Colonic mucosa (tissue), 4 donors: ENCODE measurements at regions not wholly inside any gene's neighbourhood (a gene's known extent, or its start where the extent isn't known, plus 50 kb on each side); places are given as distances from the start of the nearest gene placed in this dataset.

Experiments
- DNase-seq: peaks from one replicate; pipeline ENCODE4 v3.0.0-alpha.2; 2020
- H3K27ac ChIP-seq: fragments of 200-600 bp; one replicate; pipeline ENCODE4 v1.8.0; 2021
- H3K27me3 ChIP-seq: fragments of 200-600 bp; one replicate; pipeline ENCODE4 v1.8.0; 2021
- H3K36me3 ChIP-seq: fragments of 200-600 bp; one replicate; pipeline ENCODE4 v1.8.0; 2021
- H3K4me1 ChIP-seq: fragments of 200-600 bp; one replicate; pipeline ENCODE4 v1.8.0; 2021; ENCODE audit warnings: mild to moderate bottlenecking
- H3K4me3 ChIP-seq: fragments of 200-600 bp; one replicate; pipeline ENCODE4 v1.8.0; 2021
- H3K9ac ChIP-seq, 2 donors: one replicate each; pipeline ENCODE4 v1.7.0; 2013; ENCODE audit warnings: control low read depth in 2 of 2, low read depth in 2 of 2, low read length in 2 of 2
- H3K9me3 ChIP-seq: fragments of 200-600 bp; one replicate; pipeline ENCODE4 v1.8.0; 2021
- intact Hi-C: fragments of 100-400 bp; cut with DNase I; formaldehyde crosslinking; loops from one replicate; pipeline ENCODE4 v1.14.1; 2022
- TF ChIP-seq, protein P1 (sequence below): fragments of 200-600 bp; IDR thresholded peaks from one replicate; pipeline ENCODE4 v1.8.0; 2022; ENCODE audit warnings: antibody characterized with exemption, mild to moderate bottlenecking
- donor health status: healthy.
- donor health status: DM: no; HTN: no; CAD: no.
- donor health status: DM: no; HTN: no; CAD: no.

DNA sequence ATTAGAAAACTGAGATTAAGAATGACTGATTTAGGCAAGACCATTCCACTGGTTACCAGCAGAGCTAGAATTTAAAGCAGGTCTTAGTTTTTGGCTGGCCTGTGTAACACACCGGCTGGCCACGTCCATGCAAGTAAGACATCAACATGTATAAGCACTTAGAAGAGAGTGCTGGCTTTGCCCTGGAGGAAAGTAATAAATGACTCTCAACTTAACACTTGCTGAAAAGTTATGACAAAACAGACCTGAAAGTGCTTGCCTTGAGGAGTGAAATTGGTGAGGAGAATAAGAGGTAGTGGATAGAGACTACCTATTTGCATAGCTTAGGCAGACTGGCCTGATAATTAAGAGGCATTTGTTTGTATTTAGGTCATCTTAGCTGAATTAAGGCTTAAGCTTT lies 165.7 kb upstream of the KCNJ3 start:
- TF ChIP-seq, protein P1, sequence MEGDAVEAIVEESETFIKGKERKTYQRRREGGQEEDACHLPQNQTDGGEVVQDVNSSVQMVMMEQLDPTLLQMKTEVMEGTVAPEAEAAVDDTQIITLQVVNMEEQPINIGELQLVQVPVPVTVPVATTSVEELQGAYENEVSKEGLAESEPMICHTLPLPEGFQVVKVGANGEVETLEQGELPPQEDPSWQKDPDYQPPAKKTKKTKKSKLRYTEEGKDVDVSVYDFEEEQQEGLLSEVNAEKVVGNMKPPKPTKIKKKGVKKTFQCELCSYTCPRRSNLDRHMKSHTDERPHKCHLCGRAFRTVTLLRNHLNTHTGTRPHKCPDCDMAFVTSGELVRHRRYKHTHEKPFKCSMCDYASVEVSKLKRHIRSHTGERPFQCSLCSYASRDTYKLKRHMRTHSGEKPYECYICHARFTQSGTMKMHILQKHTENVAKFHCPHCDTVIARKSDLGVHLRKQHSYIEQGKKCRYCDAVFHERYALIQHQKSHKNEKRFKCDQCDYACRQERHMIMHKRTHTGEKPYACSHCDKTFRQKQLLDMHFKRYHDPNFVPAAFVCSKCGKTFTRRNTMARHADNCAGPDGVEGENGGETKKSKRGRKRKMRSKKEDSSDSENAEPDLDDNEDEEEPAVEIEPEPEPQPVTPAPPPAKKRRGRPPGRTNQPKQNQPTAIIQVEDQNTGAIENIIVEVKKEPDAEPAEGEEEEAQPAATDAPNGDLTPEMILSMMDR, result no peak
- intact Hi-C loops, result no loop called here
- no peak overlapping the region for H3K9ac ChIP-seq

DNA sequence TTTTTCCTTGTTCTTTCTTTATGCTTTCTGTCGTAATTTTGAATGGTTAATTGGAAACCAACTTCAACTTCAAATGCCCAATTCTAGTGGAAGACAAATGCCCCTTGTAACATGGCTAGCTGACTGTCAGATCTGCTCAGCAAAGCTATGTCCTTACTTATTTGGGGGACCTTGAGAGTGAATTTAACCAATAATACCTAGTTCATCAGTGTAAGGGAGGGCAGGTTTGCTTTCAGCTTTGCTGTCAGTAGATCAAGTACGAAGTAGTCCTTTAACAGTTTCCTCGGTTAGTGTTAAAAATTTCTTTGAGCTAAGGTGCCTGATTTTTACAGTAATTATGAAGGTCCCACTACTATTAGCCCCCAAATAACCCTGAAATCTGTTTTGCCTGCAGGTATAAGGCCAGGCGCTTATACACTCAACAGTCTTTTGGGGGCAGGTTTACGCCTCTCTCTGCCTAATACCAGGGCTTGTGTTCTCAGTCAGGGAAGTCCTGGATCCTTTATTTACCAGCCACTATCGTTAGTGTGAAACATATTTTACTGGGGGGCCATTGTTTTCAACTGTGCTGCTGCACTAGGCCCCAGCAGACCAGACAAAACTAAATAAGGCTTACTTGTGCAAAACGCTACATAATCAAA lies 165.1 kb upstream of the KCNJ3 start:
- DNase-seq, result no peak
- no peaks in the 10 kb centered on the region for H3K9me3 ChIP-seq
- no peak overlapping the region for H3K9ac ChIP-seq
- H3K4me3 ChIP-seq, result no peak overlapping the region
- H3K4me1 ChIP-seq, result no peaks in the 10 kb centered on the region
- no peaks in the 10 kb centered on the region for H3K36me3 ChIP-seq
- no peak overlapping the region for H3K27ac ChIP-seq
- TF ChIP-seq, protein P1, result no peak
- no peaks in the 10 kb centered on the region for H3K27me3 ChIP-seq
- intact Hi-C loops, result no loop called here

More for the DNA sequence above, 165.7 kb upstream of the KCNJ3 start:
- Histone ChIP-seq H3K4me1 (no peaks in the 10 kb centered on the region), H3K36me3 (no peaks in the 10 kb centered on the region), H3K4me3 (no peak overlapping the region), H3K27me3 (no peaks in the 10 kb centered on the region), H3K9me3 (no peaks in the 10 kb centered on the region), H3K27ac (no peak overlapping the region)
- no peak for DNase-seq

DNA sequence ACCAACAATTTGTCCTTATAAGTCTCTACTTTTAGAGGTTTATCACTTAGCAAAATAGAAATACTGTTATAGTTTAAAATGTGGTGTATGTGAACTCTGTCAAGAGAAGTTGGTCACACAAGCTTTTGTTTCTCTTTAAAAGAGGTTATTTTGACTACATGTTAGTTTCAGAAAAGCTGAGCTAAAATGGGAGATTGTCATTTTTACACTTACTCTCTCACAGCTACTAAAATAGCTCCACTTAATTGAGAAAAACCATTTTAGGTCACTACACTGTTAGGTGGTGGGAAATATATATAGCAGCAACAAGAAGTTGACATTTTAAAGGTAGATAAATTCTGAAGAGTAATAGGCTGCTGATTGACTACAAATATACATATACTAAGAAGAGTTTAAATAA lies 161.5 kb upstream of the KCNJ3 start:
- H3K27ac ChIP-seq, result no peak overlapping the region
- H3K27me3 ChIP-seq, result no peaks in the 10 kb centered on the region
- intact Hi-C loops, result no loop called here
- H3K4me3 ChIP-seq, result no peak overlapping the region
- TF ChIP-seq, protein P1, result no peak
- no peak for DNase-seq
- H3K9me3 ChIP-seq, result no peaks in the 10 kb centered on the region
- H3K9ac ChIP-seq, result no peak overlapping the region
- H3K4me1 ChIP-seq, result no peaks in the 10 kb centered on the region
- H3K36me3 ChIP-seq, result no peaks in the 10 kb centered on the region

DNA sequence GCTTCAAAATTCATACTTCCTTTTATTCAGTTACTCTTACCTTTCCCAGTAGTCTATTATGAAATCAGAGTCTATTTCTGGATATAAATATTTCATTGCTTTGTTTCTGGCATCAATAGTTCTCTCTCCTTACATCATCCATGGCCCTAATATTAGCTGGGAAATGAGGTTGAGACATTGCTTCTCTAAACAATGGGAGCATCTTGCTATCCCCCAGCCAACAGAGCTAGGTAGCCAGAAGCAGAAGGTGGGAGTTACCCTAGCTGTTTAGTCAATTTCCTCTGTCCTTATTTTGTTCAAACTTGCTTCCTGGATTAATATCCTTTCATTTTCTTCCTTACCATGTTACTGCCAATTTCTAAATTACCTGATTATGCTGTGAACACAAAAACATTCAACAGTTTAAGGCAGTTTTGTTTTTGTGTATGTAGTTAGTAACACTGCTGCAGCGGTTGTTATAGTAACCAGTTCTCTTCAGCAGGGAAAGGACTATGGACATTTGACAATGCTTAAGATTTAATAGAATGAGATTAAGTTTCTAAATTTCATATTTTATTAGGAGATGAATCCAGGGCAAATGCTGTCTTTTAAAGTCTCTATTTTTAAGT lies 160.5 kb upstream of the KCNJ3 start:
- TF ChIP-seq, protein P1, result no peak
- intact Hi-C loops, result no loop called here
- Histone ChIP-seq H3K4me1 (no peaks in the 10 kb centered on the region), H3K9ac (no peak overlapping the region), H3K27me3 (no peaks in the 10 kb centered on the region), H3K36me3 (no peaks in the 10 kb centered on the region), H3K27ac (no peak overlapping the region), H3K9me3 (no peaks in the 10 kb centered on the region), H3K4me3 (no peak overlapping the region)
- DNase-seq, result no peak

DNA sequence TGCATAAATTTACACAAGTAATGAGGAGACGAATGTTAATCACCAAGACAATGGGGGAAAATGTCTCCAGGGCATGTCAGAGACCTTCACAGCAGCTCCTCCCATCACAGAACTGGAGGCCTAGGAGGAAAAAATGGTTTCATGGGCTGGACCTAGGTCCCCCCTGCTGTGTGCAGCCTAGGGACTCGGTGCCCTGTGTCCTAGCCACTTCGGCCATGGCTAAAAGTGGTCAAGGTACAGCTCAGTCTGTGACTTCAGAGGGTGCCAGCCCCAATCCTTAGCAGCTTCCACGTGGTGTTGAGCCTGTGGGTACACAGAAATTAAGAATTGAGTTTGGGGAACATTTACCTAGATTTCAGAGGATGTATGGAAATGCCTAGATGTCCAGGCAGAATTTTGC lies 152.2 kb upstream of the KCNJ3 start:
- Histone ChIP-seq H3K27me3 (no peaks in the 10 kb centered on the region), H3K9me3 (no peaks in the 10 kb centered on the region), H3K4me1 (no peaks in the 10 kb centered on the region), H3K4me3 (no peak overlapping the region), H3K36me3 (no peaks in the 10 kb centered on the region), H3K27ac (no peak overlapping the region), H3K9ac (no peak overlapping the region)
- intact Hi-C loops, result no loop called here
- DNase-seq, result no peak
- TF ChIP-seq, protein P1, result no peak
